Heart left ventricle (tissue), 13 donors: ENCODE measurements at regions not wholly inside any gene's neighbourhood (a gene's known extent, or its start where the extent isn't known, plus 50 kb on each side); places are given as distances from the start of the nearest gene placed in this dataset.

Source experiments
- CTCF ChIP-seq, 12 donors: fragments of 200-600 bp; sonication (generic) in 4 of 12; IDR thresholded peaks; one replicate each; pipeline versions ENCODE4 v1.5.0 to v1.8.0; 2018 to 2022; ENCODE audit warnings: antibody characterized with exemption in 12 of 12, mild to moderate bottlenecking in 5 of 12
- POLR2A ChIP-seq, 2 donors: fragments of 450-650 bp; IDR thresholded peaks; one replicate each; pipeline ENCODE4 v1.6.1; 2017; ENCODE audit warnings: antibody characterized with exemption in 2 of 2, mild to moderate bottlenecking in 2 of 2, moderate library complexity in 2 of 2
- donor health status: ischemic (EF 13 %, LVEDD 7.1; RV severe dilation, severe dysfunction).
- donor health status: DM: no; HTN: yes; CAD: no.
- donor health status: DM: no; HTN: no; CAD: no.
- donor health status: ischemic (EF 25% LVEDD 6.9; RV normal size, moderate dysfunction).
- donor health status: ischemic (EF 25% LVEDD 5.7; RV mildly dilated, moderate dysfunction).
- donor health status: ischemic (EF 35%, LVEDD 5.7; RV mildly dilated, moderate dysfunction).
- donor health status: nonischemic (EF 11% LVEDD 7.7; RV severe dilation, severe dysfunction).
- donor health status: DM: yes; HTN: yes; CAD: no.
- donor health status: PGD.
- donor health status: ischemic (EF 29% LVEDD 5.4; RV normal size, mild dysfunction).
- donor health status: nonischemic (EF 23%, LVEDD 6.1; RV moderate dilation, normal function).

GRCh38 chr3:194189243-194189791, 53.4 kb downstream of the HES1 start:
- TF ChIP-seq CTCF (IDR thresholded peaks at IDR 0.05) (no peak), POLR2A (IDR thresholded peaks at IDR 0.05) (no peak)
